ENCODE measurements at regions not wholly inside any gene's neighbourhood (a gene's known extent, or its start where the extent isn't known, plus 50 kb on each side); places are given as distances from the start of the nearest gene placed in this dataset.
A peak's percentile ranks its signal among the peaks of the same experiment; 100 is the strongest.

GRCh38 chr16:52976539-52977167 lies 76.0 kb downstream of the CHD9NB start:
- no peaks in the 10 kb centered on the region for H3K36me3 Mint-ChIP-seq (ENCODE audit: low read depth)
- peak; percentile 72 for TF ChIP-seq CTCF (IDR thresholded peaks at IDR 0.05)
- no peak overlapping the region for H3K4me3 Mint-ChIP-seq (ENCODE audit: unreplicated experiment)
- DNase-seq (ENCODE audit: low spot score) = no peak
- peaks cover 21% of the 10 kb centered on the region for H3K27me3 Mint-ChIP-seq (ENCODE audit: low read depth)
- H3K4me1 Mint-ChIP-seq (ENCODE audit: low read depth) = no peaks in the 10 kb centered on the region
- H3K9me3 Mint-ChIP-seq (ENCODE audit: low read depth) = peaks cover 9% of the 10 kb centered on the region
- no peak overlapping the region for H3K27ac Mint-ChIP-seq (ENCODE audit: unreplicated experiment)

GRCh38 chr16:52967744-52968143 lies 85.0 kb downstream of the CHD9NB start:
- Mint-ChIP-seq H3K9me3 (ENCODE audit: low read depth) (peaks cover 6% of the 10 kb centered on the region), H3K27me3 (ENCODE audit: low read depth) (peaks cover 9% of the 10 kb centered on the region), H3K36me3 (ENCODE audit: low read depth) (no peaks in the 10 kb centered on the region), H3K4me3 (ENCODE audit: unreplicated experiment) (no peak overlapping the region), H3K27ac (ENCODE audit: unreplicated experiment) (no peak overlapping the region), H3K4me1 (ENCODE audit: low read depth) (no peaks in the 10 kb centered on the region)
- no peak for TF ChIP-seq CTCF (IDR thresholded peaks at IDR 0.05)
- DNase-seq (ENCODE audit: low spot score) = no peak

- TF ChIP-seq CTCF (IDR thresholded peaks at IDR 0.05) = no peak
- DNase-seq (ENCODE audit: low spot score) = no peak
These were observed 88.4 kb downstream of the CHD9NB start for GRCh38 chr16:52964290-52964689.

DNA sequence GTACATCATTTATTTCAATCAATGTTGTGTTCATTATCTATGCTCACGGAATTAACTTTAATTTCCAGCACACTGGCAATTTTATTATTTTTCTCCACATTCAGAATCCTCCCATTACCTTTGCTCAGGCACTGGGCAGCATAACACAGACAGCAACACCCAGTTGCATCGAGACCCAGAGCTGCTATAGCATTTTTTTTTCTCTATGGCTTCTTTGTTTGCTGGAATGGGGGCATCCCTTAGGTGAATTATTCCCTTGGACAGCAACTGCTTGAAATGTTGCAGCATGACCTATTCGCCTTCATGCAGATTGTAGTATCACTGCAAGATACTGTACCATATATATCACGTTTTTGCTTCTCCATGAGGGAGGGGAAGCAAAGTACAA lies 88.8 kb downstream of the CHD9NB start:
- Mint-ChIP-seq H3K4me3 (ENCODE audit: unreplicated experiment) (no peak overlapping the region), H3K36me3 (ENCODE audit: low read depth) (no peaks in the 10 kb centered on the region), H3K27me3 (ENCODE audit: low read depth) (peaks cover 2% of the 10 kb centered on the region), H3K4me1 (ENCODE audit: low read depth) (no peaks in the 10 kb centered on the region), H3K9me3 (ENCODE audit: low read depth) (no peaks in the 10 kb centered on the region), H3K27ac (ENCODE audit: unreplicated experiment) (no peak overlapping the region)
- no peak for TF ChIP-seq CTCF (IDR thresholded peaks at IDR 0.05)
- no peak for DNase-seq (ENCODE audit: low spot score)

More at GRCh38 chr16:52964290-52964689, 88.4 kb downstream of the CHD9NB start:
- H3K4me3 Mint-ChIP-seq (ENCODE audit: unreplicated experiment) = no peak overlapping the region
- no peak overlapping the region for H3K27ac Mint-ChIP-seq (ENCODE audit: unreplicated experiment)
- H3K4me1 Mint-ChIP-seq (ENCODE audit: low read depth) = no peaks in the 10 kb centered on the region
- no peaks in the 10 kb centered on the region for H3K9me3 Mint-ChIP-seq (ENCODE audit: low read depth)
- H3K36me3 Mint-ChIP-seq (ENCODE audit: low read depth) = no peaks in the 10 kb centered on the region
- peaks cover 2% of the 10 kb centered on the region for H3K27me3 Mint-ChIP-seq (ENCODE audit: low read depth)

DNA sequence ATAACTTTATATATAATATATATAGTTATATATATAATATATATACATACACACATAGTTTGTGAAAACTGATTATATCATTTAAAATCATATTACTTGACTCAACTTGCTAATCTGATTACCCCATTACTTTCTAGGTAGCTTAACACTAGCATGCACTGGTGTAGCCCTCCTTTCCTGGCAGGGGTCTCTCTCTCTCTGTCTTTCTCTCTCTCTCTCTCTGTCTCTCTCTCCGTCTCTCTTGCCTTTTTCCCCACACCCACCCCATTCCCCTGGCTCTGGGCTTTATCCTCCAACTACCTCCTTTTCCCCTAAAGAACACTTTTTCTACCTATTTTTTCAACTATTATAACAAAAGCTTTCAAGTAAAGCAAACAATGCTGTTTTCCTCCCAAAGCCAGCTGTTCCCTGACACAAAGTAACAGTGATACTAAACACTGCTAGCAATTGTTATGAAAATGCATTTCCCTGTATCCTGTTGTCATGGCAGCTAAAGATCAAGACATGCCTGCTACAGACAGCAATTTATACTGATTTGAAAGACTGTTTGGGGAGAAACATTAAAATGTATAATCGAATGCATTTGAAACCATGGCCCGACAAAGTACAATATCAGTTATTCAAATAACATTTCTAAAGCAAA lies 89.4 kb downstream of the CHD9NB start:
- no peak for DNase-seq (ENCODE audit: low spot score)
- Mint-ChIP-seq H3K4me3 (ENCODE audit: unreplicated experiment) (no peak overlapping the region), H3K27ac (ENCODE audit: unreplicated experiment) (no peak overlapping the region), H3K27me3 (ENCODE audit: low read depth) (peaks cover 2% of the 10 kb centered on the region), H3K9me3 (ENCODE audit: low read depth) (no peaks in the 10 kb centered on the region), H3K36me3 (ENCODE audit: low read depth) (no peaks in the 10 kb centered on the region), H3K4me1 (ENCODE audit: low read depth) (no peaks in the 10 kb centered on the region)
- no peak for TF ChIP-seq CTCF (IDR thresholded peaks at IDR 0.05)

Data from chondrocyte (in vitro differentiated cells).